Activated naive CD8-positive, alpha-beta T cell treated with anti-CD3 and anti-CD28 coated beads, Interleukin-2, amount 10 ng/mL, durations not matched to agents 7 days and 5 days (primary cell): ENCODE measurements at regions not wholly inside any gene's neighbourhood (a gene's known extent, or its start where the extent isn't known, plus 50 kb on each side); places are given as distances from the start of the nearest gene placed in this dataset.

ENCODE experiments used
- ATAC-seq: fragments of 150-1000 bp; cut with Tn5 transposase; one replicate; pipeline ENCODE4 v1.10.0; 2021; ENCODE audit warnings: low read depth, moderate library complexity
- POLR2A ChIA-PET: fragments of 350-600 bp; sonication (Branson Sonifier 250); formaldehyde crosslinking; loops from one replicate; lab custom pipeline; 2021; ENCODE audit warnings: antibody characterized with exemption; lab: Charles Lee
- DNase-seq: peaks from one replicate; pipeline ENCODE4 v3.0.0; 2021
- H3K27ac Mint-ChIP-seq: one replicate; pipeline ENCODE4 v1.8.0; 2022; ENCODE audit warnings: mild to moderate bottlenecking, mixed read lengths
- H3K27me3 Mint-ChIP-seq: one replicate; pipeline ENCODE4 v1.8.0; 2022; ENCODE audit warnings: mild to moderate bottlenecking, moderate library complexity, mixed read lengths
- H3K36me3 Mint-ChIP-seq: one replicate; pipeline ENCODE4 v1.8.0; 2021; ENCODE audit warnings: mild to moderate bottlenecking, mixed read lengths
- H3K4me1 Mint-ChIP-seq: one replicate; pipeline ENCODE4 v1.8.0; 2021; ENCODE audit warnings: mixed read lengths
- H3K4me3 Mint-ChIP-seq: one replicate; pipeline ENCODE4 v1.8.0; 2022; ENCODE audit warnings: mild to moderate bottlenecking, moderate library complexity, mixed read lengths
- H3K9me3 Mint-ChIP-seq: one replicate; pipeline ENCODE4 v1.8.0; 2021; ENCODE audit warnings: mixed read lengths

DNA sequence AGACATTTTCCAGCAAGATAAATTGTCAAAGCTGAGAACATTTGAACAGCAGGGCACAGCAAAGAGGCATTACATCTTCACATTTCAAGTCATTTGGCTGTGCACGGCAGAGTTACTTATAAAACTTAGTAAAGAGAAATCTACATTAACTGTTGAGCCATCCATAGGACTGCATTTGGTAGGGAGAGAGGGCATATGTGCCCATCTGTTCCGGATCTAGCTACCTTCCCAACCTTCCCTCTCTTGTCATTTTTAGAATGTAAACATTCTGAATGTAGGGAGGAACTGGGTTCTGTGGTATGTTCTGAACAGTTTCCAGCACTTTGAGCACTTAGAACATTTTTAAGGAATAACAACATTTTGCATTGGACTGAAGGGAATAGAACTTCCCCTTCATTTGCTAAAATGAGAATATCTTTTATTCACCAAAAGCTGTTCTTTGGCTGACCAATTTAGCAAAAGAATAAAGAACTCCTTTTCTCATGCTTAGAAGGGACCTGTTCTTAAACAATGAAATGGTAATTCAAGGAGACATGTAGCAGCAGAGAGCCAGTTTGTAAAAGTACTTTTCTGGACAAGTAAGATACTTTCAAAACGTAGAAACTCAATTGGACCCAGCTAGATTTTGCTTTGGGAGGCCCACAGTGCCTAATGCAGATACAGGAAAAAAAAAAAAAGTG, 104.4 kb downstream of the CETN3 start:
- H3K27ac Mint-ChIP-seq, result no peak overlapping the region
- no peaks in the 10 kb centered on the region for H3K4me1 Mint-ChIP-seq
- ATAC-seq, result no peak
- DNase-seq, result no peak
- H3K36me3 Mint-ChIP-seq, result no peaks in the 10 kb centered on the region
- peaks cover 5% of the 10 kb centered on the region for H3K27me3 Mint-ChIP-seq
- H3K9me3 Mint-ChIP-seq, result no peaks in the 10 kb centered on the region
- no peak overlapping the region for H3K4me3 Mint-ChIP-seq
- POLR2A ChIA-PET, result no interaction called here

DNA sequence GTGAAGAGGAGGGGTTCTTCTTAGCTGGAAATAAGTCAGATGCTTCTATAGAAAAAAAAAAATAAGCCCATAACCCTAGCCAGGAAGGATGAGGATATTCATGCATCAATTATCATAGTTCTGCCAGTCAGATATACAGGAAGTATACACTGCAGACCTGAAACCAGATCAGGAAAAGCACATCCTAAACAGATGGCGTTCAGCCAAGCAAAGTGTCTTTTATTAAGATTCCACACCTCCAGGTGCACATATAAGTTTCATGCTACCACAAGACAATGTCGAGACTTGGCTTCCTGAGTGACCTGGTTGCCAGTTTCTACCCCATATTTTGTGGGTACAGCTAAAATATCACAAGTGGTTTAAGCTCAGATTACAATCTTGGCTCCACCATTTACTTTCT, 108.3 kb downstream of the CETN3 start:
- H3K27ac Mint-ChIP-seq, result no peak overlapping the region
- POLR2A ChIA-PET, result no interaction called here

DNA sequence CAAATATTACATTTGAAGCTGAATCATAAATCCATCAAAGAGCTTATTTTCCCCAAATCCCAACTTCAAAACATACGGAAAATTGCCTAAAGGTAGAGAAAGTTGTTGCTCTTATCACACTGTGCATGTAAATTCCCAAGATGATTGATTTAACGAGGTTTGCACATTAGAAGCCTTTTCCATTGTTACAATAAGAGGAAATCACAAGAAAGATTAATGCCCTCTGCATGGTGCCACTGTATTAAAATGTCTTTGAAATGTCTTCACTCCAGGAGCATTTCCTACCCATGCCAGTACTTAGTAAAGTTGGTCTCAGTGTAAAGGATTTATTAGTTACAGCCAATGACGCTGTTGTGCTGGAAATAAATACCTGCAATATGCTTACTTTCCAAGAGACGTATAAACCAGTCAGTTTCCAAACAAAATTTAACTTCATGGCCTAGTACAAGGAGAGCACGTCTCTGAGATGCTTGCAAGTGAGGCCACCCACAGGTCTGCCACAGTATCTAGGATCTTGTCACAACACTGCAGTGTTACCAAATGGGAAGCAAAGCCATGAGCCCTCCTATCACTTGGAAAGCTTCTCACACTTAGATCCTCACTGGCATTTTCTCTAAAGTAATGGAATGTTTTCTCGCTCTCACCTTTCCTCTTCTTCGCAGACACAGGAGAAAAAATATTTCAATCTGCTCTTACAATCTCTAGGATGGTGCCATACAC, 112.4 kb downstream of the CETN3 start:
- H3K4me3 Mint-ChIP-seq, result no peak overlapping the region
- H3K9me3 Mint-ChIP-seq, result no peaks in the 10 kb centered on the region
- POLR2A ChIA-PET, result no interaction called here
- DNase-seq (no peak), ATAC-seq (no peak)
- H3K36me3 Mint-ChIP-seq, result no peaks in the 10 kb centered on the region
- no peaks in the 10 kb centered on the region for H3K4me1 Mint-ChIP-seq
- no peak overlapping the region for H3K27ac Mint-ChIP-seq
- peaks cover 4% of the 10 kb centered on the region for H3K27me3 Mint-ChIP-seq

More for the DNA sequence above, 108.3 kb downstream of the CETN3 start:
- no peak for DNase-seq
- peaks cover 2% of the 10 kb centered on the region for H3K27me3 Mint-ChIP-seq
- H3K4me3 Mint-ChIP-seq, result no peak overlapping the region
- no peaks in the 10 kb centered on the region for H3K9me3 Mint-ChIP-seq
- no peaks in the 10 kb centered on the region for H3K36me3 Mint-ChIP-seq
- ATAC-seq, result no peak
- H3K4me1 Mint-ChIP-seq, result no peaks in the 10 kb centered on the region

DNA sequence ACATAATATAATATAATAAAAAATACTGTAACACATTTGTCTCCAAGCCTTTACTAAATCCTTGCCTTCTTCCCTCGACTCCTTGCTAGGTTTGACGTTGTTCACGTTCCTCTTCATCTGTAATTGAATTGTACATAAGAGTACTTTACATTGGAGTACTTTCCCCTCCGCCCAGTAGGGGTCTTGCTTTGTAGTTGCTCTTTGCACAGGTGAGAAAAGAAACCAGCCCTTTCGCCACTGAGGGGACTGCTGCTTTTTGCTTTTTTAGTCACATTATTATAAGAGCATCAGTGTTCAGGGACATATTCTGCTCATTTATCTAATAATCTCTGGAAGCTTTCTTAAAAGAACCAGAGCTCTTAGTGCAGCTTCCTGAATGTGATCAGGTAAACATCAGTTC, 115.0 kb downstream of the CETN3 start:
- Mint-ChIP-seq H3K4me3 (no peak overlapping the region), H3K27me3 (peaks cover 8% of the 10 kb centered on the region), H3K27ac (no peak overlapping the region), H3K36me3 (no peaks in the 10 kb centered on the region), H3K4me1 (no peaks in the 10 kb centered on the region), H3K9me3 (no peaks in the 10 kb centered on the region)
- no peak for DNase-seq
- no peak for ATAC-seq
- POLR2A ChIA-PET, result no interaction called here

DNA sequence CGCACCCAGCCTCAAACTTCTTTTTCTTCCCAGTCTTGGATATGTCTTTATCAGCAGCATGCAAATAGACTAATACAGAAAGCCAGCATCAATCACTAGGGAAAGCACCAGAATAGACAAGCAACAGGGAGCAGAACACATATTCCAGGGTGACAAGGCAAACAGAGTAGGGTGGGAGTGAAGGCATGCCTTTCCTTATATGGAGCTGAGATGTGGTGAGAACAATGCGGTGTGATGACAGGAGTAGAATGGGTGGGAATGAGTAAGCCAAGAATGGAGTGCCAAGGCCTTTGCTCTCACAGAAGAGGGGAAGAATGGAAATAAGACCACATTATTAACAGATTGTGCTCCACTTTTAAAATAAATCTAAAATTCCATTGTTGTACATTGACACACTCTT, 115.6 kb downstream of the CETN3 start:
- H3K4me3 Mint-ChIP-seq, result no peak overlapping the region
- POLR2A ChIA-PET, result no interaction called here
- no peak for DNase-seq
- H3K27ac Mint-ChIP-seq, result no peak overlapping the region
- H3K9me3 Mint-ChIP-seq, result no peaks in the 10 kb centered on the region
- H3K36me3 Mint-ChIP-seq, result no peaks in the 10 kb centered on the region
- no peak for ATAC-seq
- H3K27me3 Mint-ChIP-seq, result peaks cover 8% of the 10 kb centered on the region
- H3K4me1 Mint-ChIP-seq, result no peaks in the 10 kb centered on the region

DNA sequence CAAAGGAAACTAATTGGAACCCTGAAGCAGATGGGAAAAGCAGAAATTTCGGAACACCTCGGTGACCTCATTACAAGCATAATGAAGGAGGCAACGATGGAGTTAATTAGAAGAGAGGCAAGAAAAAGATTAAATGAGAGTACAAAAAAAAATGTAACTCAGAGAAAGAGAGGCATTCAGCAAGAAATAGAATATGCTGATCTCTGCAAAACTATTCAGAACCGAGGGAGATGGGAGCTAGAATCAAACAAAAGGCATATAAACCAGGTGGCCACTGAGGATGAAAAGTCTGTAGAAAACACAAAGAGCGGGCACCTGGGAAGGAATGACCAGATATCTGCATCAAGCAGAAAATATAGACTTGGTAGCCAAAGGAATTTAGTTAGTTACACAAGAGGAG, 118.9 kb downstream of the CETN3 start:
- no peak overlapping the region for H3K27ac Mint-ChIP-seq
- no peaks in the 10 kb centered on the region for H3K9me3 Mint-ChIP-seq
- POLR2A ChIA-PET, result no interaction called here
- no peak for ATAC-seq
- H3K27me3 Mint-ChIP-seq, result peaks cover 8% of the 10 kb centered on the region
- no peak overlapping the region for H3K4me3 Mint-ChIP-seq
- DNase-seq, result no peak
- no peaks in the 10 kb centered on the region for H3K4me1 Mint-ChIP-seq
- H3K36me3 Mint-ChIP-seq, result no peaks in the 10 kb centered on the region

DNA sequence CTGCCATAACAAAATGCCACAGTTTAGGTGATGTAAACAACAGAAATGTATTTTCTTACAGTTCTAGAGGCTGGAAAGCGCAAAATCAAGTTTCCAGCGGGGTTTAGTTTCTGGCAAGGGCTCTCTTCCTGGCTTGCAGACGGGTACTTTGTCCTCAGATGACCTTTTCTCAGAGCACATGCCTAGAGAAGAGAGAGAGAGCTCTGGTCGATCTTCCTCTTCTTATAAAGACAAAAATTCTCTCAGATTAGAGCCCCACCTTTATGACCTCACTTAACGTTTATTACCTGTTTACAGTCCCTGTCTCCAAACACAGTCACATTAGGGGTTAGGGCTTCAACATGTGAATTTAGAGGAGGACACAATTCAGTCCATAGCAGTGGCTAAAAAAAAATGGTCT, 119.7 kb downstream of the CETN3 start:
- Mint-ChIP-seq H3K27me3 (peaks cover 8% of the 10 kb centered on the region), H3K9me3 (no peaks in the 10 kb centered on the region)
- POLR2A ChIA-PET, result no interaction called here

DNA sequence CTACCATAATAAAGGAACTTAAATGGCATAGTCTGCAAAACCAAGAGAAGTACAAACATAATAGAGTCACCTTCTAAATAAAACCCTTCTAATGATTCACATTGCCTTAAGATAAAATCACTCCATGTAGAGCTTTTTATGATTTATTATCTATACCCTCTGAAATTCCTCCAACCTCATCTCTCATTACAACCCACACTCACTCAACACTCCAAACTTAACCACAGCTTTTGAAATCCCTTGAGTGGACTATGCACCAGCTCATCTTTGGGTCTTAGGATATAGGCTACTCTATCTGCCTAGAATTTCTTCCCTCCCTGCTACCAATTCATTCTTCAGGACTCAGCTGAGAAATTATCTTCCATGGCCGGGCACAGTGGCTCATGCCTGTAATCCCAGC, 122.5 kb downstream of the CETN3 start:
- POLR2A ChIA-PET, result no interaction called here
- ATAC-seq (no peak), DNase-seq (no peak)
- Mint-ChIP-seq H3K27ac (no peak overlapping the region), H3K9me3 (no peaks in the 10 kb centered on the region), H3K4me3 (no peak overlapping the region), H3K36me3 (no peaks in the 10 kb centered on the region), H3K4me1 (no peaks in the 10 kb centered on the region), H3K27me3 (peaks cover 4% of the 10 kb centered on the region)

More for the DNA sequence above, 119.7 kb downstream of the CETN3 start:
- DNase-seq, result no peak
- H3K4me1 Mint-ChIP-seq, result no peaks in the 10 kb centered on the region
- no peak overlapping the region for H3K4me3 Mint-ChIP-seq
- no peak for ATAC-seq
- H3K27ac Mint-ChIP-seq, result no peak overlapping the region
- no peaks in the 10 kb centered on the region for H3K36me3 Mint-ChIP-seq

DNA sequence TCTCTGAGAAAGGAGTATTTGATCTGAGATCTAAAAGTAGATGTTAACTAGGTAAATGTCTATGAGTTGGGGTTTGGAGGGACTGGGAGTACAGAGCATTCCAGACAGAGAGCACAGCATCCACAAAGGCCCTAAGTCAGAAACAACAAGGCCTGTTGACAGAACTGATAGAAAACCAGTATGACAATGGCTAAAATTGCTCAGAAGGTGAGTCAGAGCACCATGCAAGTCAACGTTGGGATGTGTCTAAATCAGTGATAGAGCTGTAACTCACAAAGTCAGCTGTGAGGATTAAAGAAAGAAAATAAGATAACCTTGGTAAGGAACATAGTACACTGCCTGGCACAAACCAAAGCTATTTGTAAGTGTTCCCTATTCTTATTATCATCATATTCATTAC, 124.0 kb downstream of the CETN3 start:
- no peaks in the 10 kb centered on the region for H3K36me3 Mint-ChIP-seq

DNA sequence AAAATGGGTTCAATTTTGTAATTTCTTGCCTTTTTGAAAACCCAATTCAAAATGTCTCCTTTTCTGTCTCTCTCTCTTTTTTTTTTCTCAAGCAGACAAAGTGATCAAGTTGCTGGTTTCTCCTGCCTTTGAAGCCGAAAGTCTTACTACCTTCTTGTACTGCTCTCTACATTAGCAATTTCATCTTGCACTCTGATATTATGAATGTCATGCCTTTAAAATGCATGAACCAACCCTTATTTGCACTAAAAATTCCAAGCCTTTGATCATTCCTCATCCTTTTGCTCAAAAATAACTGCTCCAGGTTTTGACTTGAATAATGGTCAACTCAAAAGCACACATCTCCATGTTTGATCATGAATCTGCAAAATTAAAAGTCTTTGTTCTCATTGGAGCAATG, 125.2 kb downstream of the CETN3 start:
- H3K4me3 Mint-ChIP-seq, result no peak overlapping the region
- ATAC-seq, result no peak
- H3K27me3 Mint-ChIP-seq, result no peaks in the 10 kb centered on the region
- H3K27ac Mint-ChIP-seq, result no peak overlapping the region
- H3K4me1 Mint-ChIP-seq, result no peaks in the 10 kb centered on the region
- H3K36me3 Mint-ChIP-seq, result no peaks in the 10 kb centered on the region
- H3K9me3 Mint-ChIP-seq, result no peaks in the 10 kb centered on the region
- DNase-seq, result no peak
- POLR2A ChIA-PET, result no interaction called here

More for the DNA sequence above, 124.0 kb downstream of the CETN3 start:
- no peak overlapping the region for H3K27ac Mint-ChIP-seq
- no peak for ATAC-seq
- H3K9me3 Mint-ChIP-seq, result no peaks in the 10 kb centered on the region
- H3K4me1 Mint-ChIP-seq, result no peaks in the 10 kb centered on the region
- peaks cover 2% of the 10 kb centered on the region for H3K27me3 Mint-ChIP-seq
- DNase-seq, result no peak
- POLR2A ChIA-PET, result no interaction called here
- no peak overlapping the region for H3K4me3 Mint-ChIP-seq

DNA sequence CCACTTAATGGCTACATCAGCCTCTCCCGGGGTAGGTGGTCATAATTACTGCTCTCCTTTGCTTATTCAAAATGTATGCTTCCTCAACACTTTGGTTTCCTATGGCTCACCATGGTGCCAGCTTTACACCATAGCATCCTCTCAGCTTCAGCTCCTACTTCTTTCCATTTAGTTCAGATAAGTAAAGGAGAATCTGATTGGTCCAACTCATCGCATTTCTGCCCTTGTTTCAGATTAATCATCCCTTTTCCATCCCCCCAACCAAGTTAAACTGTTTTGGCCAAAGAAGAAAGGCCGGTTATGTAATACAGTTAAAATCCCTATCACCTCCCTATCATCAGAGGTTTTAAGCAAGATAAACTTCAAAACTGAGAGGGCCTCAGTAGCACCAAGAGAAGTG, 130.5 kb downstream of the CETN3 start:
- no peaks in the 10 kb centered on the region for H3K36me3 Mint-ChIP-seq
- no peaks in the 10 kb centered on the region for H3K4me1 Mint-ChIP-seq
- no peaks in the 10 kb centered on the region for H3K9me3 Mint-ChIP-seq
- no peak for DNase-seq
- POLR2A ChIA-PET, result no interaction called here
- H3K4me3 Mint-ChIP-seq, result no peak overlapping the region
- H3K27me3 Mint-ChIP-seq, result peaks cover 7% of the 10 kb centered on the region
- ATAC-seq, result no peak
- H3K27ac Mint-ChIP-seq, result no peak overlapping the region

DNA sequence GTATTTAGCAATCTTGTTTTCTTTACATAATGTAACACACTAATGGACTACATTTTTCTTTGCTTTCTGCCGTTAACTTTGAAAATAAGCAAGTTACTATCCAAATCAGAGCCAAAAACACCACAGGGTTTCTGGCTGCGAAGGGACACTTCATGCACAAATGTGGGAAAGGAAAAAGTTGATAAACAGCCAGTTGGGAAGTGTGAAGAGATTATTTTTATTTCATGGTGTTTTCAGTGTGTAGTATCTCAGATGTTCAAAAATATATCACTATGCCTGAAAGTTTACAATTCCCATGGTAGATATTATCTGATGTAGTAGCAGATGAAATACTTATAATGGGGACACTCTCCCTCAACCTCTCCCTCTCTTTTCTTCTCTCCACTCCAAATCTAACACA, 135.3 kb downstream of the CETN3 start:
- Mint-ChIP-seq H3K27ac (no peak overlapping the region), H3K36me3 (no peaks in the 10 kb centered on the region), H3K4me3 (no peak overlapping the region), H3K27me3 (peaks cover 12% of the 10 kb centered on the region), H3K9me3 (no peaks in the 10 kb centered on the region), H3K4me1 (no peaks in the 10 kb centered on the region)
- DNase-seq (no peak), ATAC-seq (no peak)
- POLR2A ChIA-PET, result no interaction called here

DNA sequence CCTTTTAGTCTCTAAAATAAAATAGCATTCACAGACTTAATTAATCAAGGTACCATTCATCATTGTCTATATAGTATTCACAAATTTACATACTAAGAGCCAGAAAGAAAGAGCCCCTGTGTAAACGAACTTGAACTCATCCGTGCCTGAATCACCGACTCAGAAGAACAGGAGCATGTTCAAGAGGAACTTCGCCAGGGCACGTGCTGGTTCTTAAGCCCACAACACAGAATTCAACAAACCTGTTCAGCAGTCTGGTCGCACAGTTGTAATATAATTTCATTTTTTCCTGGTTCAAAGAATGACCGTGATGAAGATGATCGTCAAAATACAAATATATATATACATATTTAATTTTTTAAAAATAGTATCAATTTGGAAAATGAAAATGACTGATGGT, 141.9 kb downstream of the CETN3 start:
- no peaks in the 10 kb centered on the region for H3K4me1 Mint-ChIP-seq
- peaks cover 4% of the 10 kb centered on the region for H3K27me3 Mint-ChIP-seq
- no peaks in the 10 kb centered on the region for H3K36me3 Mint-ChIP-seq
- ATAC-seq (no peak), DNase-seq (no peak)
- no peak overlapping the region for H3K27ac Mint-ChIP-seq
- POLR2A ChIA-PET, result no interaction called here
- no peak overlapping the region for H3K4me3 Mint-ChIP-seq
- no peaks in the 10 kb centered on the region for H3K9me3 Mint-ChIP-seq

DNA sequence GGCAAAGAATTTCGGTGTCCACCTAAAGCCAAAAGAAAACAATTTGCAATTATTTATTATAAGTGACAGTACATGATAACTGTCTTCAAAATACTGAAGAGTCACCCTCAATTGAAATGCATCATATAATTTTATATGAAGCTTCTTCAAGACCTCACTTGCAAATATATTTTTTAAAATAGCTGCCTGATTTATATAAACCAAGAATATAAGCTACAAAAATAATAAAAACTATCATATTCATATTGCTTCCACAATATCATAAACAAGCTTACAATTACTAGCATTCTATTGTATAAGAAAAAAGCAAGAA, 144.1 kb downstream of the CETN3 start:
- Mint-ChIP-seq H3K27ac (no peak overlapping the region), H3K36me3 (no peaks in the 10 kb centered on the region), H3K9me3 (no peaks in the 10 kb centered on the region), H3K27me3 (peaks cover 6% of the 10 kb centered on the region), H3K4me1 (no peaks in the 10 kb centered on the region), H3K4me3 (no peak overlapping the region)
- ATAC-seq, result no peak
- DNase-seq, result no peak
- POLR2A ChIA-PET, result no interaction called here
